HEK293 (cell line): ENCODE measurements at regions not wholly inside any gene's neighbourhood (a gene's known extent, or its start where the extent isn't known, plus 50 kb on each side); places are given as distances from the start of the nearest gene placed in this dataset.

Source experiments
- REST ChIP-seq: fragments of 450-650 bp; formaldehyde crosslinking; IDR thresholded peaks from 2 replicates; pipeline ENCODE4 v1.5.1; 2016; ENCODE audit warnings: missing biosample characterization, missing genetic modification characterization
- ZNF221 ChIP-seq: fragments of 450-650 bp; formaldehyde crosslinking; IDR thresholded peaks from 2 replicates; pipeline ENCODE4 v1.5.1; 2017; ENCODE audit warnings: missing biosample characterization, missing genetic modification characterization, borderline replicate concordance
- ZNF362 ChIP-seq: fragments of 450-650 bp; formaldehyde crosslinking; IDR thresholded peaks from 2 replicates; pipeline ENCODE4 v1.5.1; 2016; ENCODE audit warnings: missing biosample characterization, missing genetic modification characterization

- TF ChIP-seq ZNF362 = no peak
- TF ChIP-seq ZNF221 = no peak
- TF ChIP-seq REST (tag by site-specific recombination) = no peak
Measured at GRCh38 chr1:201636510-201636971, 97.6 kb downstream of the NAV1 start.
